ENCODE measurements at regions not wholly inside any gene's neighbourhood (a gene's known extent, or its start where the extent isn't known, plus 50 kb on each side); places are given as distances from the start of the nearest gene placed in this dataset.

- Histone ChIP-seq H2AFZ (ENCODE audit: low read length) (no peak overlapping the region), H3K23ac (ENCODE audit: insufficient read length) (no peak overlapping the region), H2BK15ac (ENCODE audit: low read length) (no peak overlapping the region), H4K5ac (ENCODE audit: insufficient read length, low read depth, low read length) (no peak overlapping the region), H3K4me2 (ENCODE audit: insufficient read depth in 1 of 2, low read depth in 2 of 2, low read length in 2 of 2) (no peak overlapping the region), H3K27ac (ENCODE audit: low read depth, low read length) (no peak overlapping the region), H2BK120ac (replicated peaks; ENCODE audit: low read depth, low read length) (no peak overlapping the region), H3K4me3 (ENCODE audit: extremely low read depth in 1 of 4, insufficient read depth in 2 of 4, low read depth in 3 of 4, low read length in 4 of 4) (no peak overlapping the region), H3K18ac (ENCODE audit: extremely low read depth, low read length) (no peak overlapping the region), H3K27me3 (replicated peaks in 1 of 4; ENCODE audit: control insufficient read depth in 3 of 4, extremely low read depth in 1 of 4, insufficient read depth in 3 of 4, low read length in 3 of 4) (no peaks in the 10 kb centered on the region), H3K4ac (replicated peaks; ENCODE audit: insufficient read length, low read depth, low read length) (no peak overlapping the region), H3K79me2 (ENCODE audit: control insufficient read depth in 1 of 2, insufficient read depth in 2 of 2, low read length in 2 of 2) (no peaks in the 10 kb centered on the region), H3K9me3 (ENCODE audit: insufficient read depth in 2 of 2, low read depth in 1 of 2, low read length in 1 of 2) (no peaks in the 10 kb centered on the region), H3K23me2 (ENCODE audit: low read depth, low read length) (no peaks in the 10 kb centered on the region), H3K4me1 (replicated peaks in 1 of 4; ENCODE audit: control insufficient read depth in 3 of 4, insufficient read depth in 4 of 4, low read length in 3 of 4) (no peaks in the 10 kb centered on the region), H3K56ac (replicated peaks; ENCODE audit: insufficient read length, low read depth, low read length) (no peak overlapping the region), H3K9ac (replicated peaks in 1 of 4; ENCODE audit: extremely low read depth in 1 of 4, low read depth in 3 of 4, low read length in 3 of 4) (no peak overlapping the region), H2BK12ac (ENCODE audit: low read depth, low read length) (no peak overlapping the region), H2BK5ac (ENCODE audit: low read depth, low read length) (no peak overlapping the region), H2AK5ac (ENCODE audit: low read depth, low read length) (no peak overlapping the region), H4K8ac (ENCODE audit: extremely low read depth, insufficient read depth, low read length) (no peak overlapping the region), H4K20me1 (replicated peaks in 1 of 2; ENCODE audit: control insufficient read depth in 1 of 2, insufficient read depth in 2 of 2, low read length in 2 of 2) (no peaks in the 10 kb centered on the region), H2BK20ac (ENCODE audit: low read length) (no peak overlapping the region), H3K79me1 (ENCODE audit: low read depth, low read length) (no peaks in the 10 kb centered on the region), H3K14ac (ENCODE audit: insufficient read length) (no peak overlapping the region), H4K91ac (replicated peaks; ENCODE audit: insufficient read length, low read length) (no peak overlapping the region), H3K36me3 (ENCODE audit: control insufficient read depth in 2 of 4, insufficient read depth in 4 of 4, low read length in 3 of 4) (no peaks in the 10 kb centered on the region)
- CTCF ChIA-PET (ENCODE audit: partially characterized antibody) = interaction anchor here (0.7 to 1.4 kb wide), 4 partner anchors 15 to 61 kb away, joined by 3 to 4 read pairs (median 3); no protein-coding TSS in a partner anchor
- POLR2A ChIA-PET (ENCODE audit: partially characterized antibody) = no interaction called here
- 92% methylated on average over 2 of the region's 2 CpGs; no CpG with 5 or more reads in 1 of the 2 experiments for WGBS, 2 experiments (ENCODE audit: extremely low coverage in 1 of 2, insufficient coverage in 1 of 2, insufficient read length in 1 of 2, insufficient replicate concordance in 2 of 2, low coverage in 1 of 2, low lambda C conversion rate in 2 of 2, missing lambda C conversion rate in 1 of 2)
- no peak for FAIRE-seq
- TF ChIP-seq SIN3A (conservative IDR thresholded peaks at IDR 0.05 in 1 of 2, IDR thresholded peaks at IDR 0.05 in 1 of 2; ENCODE audit: low read depth in 1 of 2, low read length in 2 of 2) = no peak
- no peak for TF ChIP-seq BACH1 (IDR thresholded peaks at IDR 0.05; ENCODE audit: low read length)
- TF ChIP-seq FOSL1 (IDR thresholded peaks at IDR 0.05; ENCODE audit: insufficient read depth, low read depth, low read length) = no peak
- no peak for TF ChIP-seq NANOG (IDR thresholded peaks at IDR 0.05; ENCODE audit: insufficient read depth, low read depth, low read length, poor library complexity, severe bottlenecking)
- TF ChIP-seq NRF1 (IDR thresholded peaks at IDR 0.05; ENCODE audit: low read depth, low read length) = no peak
- no peak for TF ChIP-seq ZNF274 (IDR thresholded peaks at IDR 0.05; ENCODE audit: borderline replicate concordance, extremely low read depth, low read length)
- TF ChIP-seq CBX5 (IDR thresholded peaks at IDR 0.05; ENCODE audit: low read depth, low read length) = no peak
- TF ChIP-seq CBX8 (IDR thresholded peaks at IDR 0.05; ENCODE audit: borderline replicate concordance, low read depth, low read length) = no peak
- TF ChIP-seq SAP30 (IDR thresholded peaks at IDR 0.05; ENCODE audit: insufficient read depth, insufficient replicate concordance, low read length) = no peak
- no peak for TF ChIP-seq TAF1 (IDR thresholded peaks at IDR 0.05; ENCODE audit: low read depth, low read length)
- no peak for TF ChIP-seq MAFK (IDR thresholded peaks at IDR 0.05; ENCODE audit: low read depth, low read length)
- TF ChIP-seq SP1 (IDR thresholded peaks at IDR 0.05; ENCODE audit: low read depth, low read length) = no peak
- DNase-seq (ENCODE audit: low read depth in 1 of 2, low spot score in 2 of 2) = no peak
Measured at GRCh38 chr18:51559198-51559901, 361.9 kb upstream of the MEX3C start.
